ENCODE measurements at regions not wholly inside any gene's neighbourhood (a gene's known extent, or its start where the extent isn't known, plus 50 kb on each side); places are given as distances from the start of the nearest gene placed in this dataset.
"Not testable (repeated sequence)": the region's sequence is repeated elsewhere in the genome, so short reads cannot be mapped to it uniquely, and the experiment has no call there.

- no peak for DNase-seq
- H3K36me3 Mint-ChIP-seq (ENCODE audit: insufficient read depth), result no peaks in the 10 kb centered on the region
- H3K4me1 Mint-ChIP-seq (ENCODE audit: low read depth), result no peaks in the 10 kb centered on the region
- no peak overlapping the region for H3K4me3 Mint-ChIP-seq
- no peak for ATAC-seq
- H3K9me3 Mint-ChIP-seq, result peaks cover 18% of the 10 kb centered on the region
- no peaks in the 10 kb centered on the region for H3K27me3 Mint-ChIP-seq (ENCODE audit: low read depth)
Observed at GRCh38 chr5:110275878-110276277, 450.6 kb downstream of the TMEM232 start.

- peaks cover 26% of the 10 kb centered on the region for H3K9me3 Mint-ChIP-seq
- not testable (repeated sequence) for H3K4me3 Mint-ChIP-seq; H3K27me3 Mint-ChIP-seq (ENCODE audit: low read depth); H3K4me1 Mint-ChIP-seq (ENCODE audit: low read depth); DNase-seq; ATAC-seq; H3K36me3 Mint-ChIP-seq (ENCODE audit: insufficient read depth)
Observed at GRCh38 chr5:110278449-110278848, 448.0 kb downstream of the TMEM232 start.

DNA sequence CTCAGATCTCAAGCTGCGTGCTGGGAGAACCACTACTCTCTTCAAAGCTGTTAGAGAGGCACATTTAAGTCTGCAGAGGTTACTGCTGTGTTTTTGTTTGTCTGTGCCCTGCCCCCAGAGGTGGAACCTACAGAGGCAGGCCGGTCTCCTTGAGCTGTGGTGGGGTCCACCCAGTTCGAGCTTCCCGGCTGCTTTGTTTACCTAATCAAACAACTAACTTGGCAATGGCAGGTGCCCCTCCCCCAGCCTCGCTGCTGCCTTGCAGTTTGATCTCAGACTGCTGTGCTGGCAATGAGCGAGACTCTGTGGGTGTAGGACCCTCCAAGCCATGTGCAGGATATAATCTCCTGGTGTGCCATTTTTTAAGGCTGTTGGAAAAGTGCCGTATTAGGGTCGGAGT is 442.4 kb downstream of the TMEM232 start:
- peaks cover 22% of the 10 kb centered on the region for H3K9me3 Mint-ChIP-seq
- not testable (repeated sequence) for DNase-seq; H3K27me3 Mint-ChIP-seq (ENCODE audit: low read depth); H3K36me3 Mint-ChIP-seq (ENCODE audit: insufficient read depth); ATAC-seq; H3K4me1 Mint-ChIP-seq (ENCODE audit: low read depth); H3K4me3 Mint-ChIP-seq

DNA sequence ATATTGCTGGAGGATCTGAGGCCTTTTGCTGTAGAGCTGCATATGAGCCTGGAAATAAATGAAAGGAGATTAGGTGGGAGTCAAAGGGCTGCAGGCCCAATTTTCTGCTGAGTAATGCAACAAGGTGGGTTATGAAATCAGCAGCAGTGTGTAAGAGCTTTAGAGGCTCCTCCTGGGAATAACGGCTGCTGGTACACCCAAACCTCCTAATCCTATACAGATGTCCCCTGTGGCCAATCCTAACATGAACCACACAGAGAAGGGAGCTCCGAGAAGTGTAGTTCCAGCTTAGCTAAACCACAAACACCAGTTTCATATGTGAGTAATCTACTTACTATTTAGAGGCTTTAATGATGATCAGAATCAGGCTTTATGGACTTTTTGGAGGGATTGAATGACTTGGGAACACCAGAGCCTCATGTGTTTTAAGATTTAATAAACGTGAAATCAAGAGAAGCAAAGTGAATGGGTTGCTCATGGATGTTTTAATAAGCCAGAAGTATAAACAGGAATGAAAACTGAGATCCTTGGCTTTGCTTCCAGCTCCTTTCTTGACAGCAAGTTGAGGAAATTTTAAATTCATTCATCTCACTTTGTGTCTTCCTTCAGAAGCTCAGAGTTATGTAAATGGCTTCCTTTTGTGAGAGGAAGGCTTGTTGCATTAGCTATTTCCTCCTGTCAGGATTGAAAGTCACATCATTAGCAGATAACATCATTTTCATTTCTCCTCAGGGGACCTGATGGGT is 437.5 kb downstream of the TMEM232 start:
- H3K9me3 Mint-ChIP-seq, result peaks cover 10% of the 10 kb centered on the region
- H3K27me3 Mint-ChIP-seq (ENCODE audit: low read depth), result no peaks in the 10 kb centered on the region
- ATAC-seq (no peak), DNase-seq (no peak)
- no peaks in the 10 kb centered on the region for H3K4me1 Mint-ChIP-seq (ENCODE audit: low read depth)
- no peaks in the 10 kb centered on the region for H3K36me3 Mint-ChIP-seq (ENCODE audit: insufficient read depth)
- no peak overlapping the region for H3K4me3 Mint-ChIP-seq

DNA sequence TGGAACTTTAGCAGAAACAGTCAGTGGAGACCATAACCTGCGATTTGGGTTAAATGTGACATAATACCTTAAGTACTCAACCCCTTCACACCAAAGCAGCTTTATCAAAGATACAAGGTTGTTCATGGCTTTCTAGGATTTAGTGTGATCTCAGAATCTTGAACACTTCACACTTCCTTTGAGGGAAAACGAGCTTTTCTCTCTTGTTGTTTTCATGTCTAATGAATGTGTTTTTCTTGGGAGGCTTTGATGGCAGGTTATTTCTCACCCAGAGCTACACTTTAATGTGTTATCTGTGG is 437.0 kb downstream of the TMEM232 start:
- no peaks in the 10 kb centered on the region for H3K4me1 Mint-ChIP-seq (ENCODE audit: low read depth)

DNA sequence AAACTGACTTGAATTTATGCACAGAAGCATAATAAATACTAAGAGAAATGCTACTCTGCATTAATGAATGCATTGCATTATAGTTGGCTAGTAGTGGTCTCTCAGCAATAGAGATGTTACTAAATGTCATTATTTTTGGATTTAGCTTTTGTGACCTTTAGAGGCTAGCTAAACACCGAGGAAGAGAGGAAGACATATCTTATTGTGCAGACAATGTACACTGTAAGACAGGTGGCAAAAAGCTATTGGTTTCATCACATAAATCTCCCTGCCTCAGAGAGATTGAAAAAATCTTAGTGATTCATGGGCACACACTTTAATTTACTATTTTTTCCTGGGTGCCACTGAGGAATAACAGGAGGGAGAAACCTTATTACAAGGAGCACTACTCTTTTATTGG is 435.9 kb downstream of the TMEM232 start:
- no peaks in the 10 kb centered on the region for H3K36me3 Mint-ChIP-seq (ENCODE audit: insufficient read depth)

More for the DNA sequence above, 437.0 kb downstream of the TMEM232 start:
- H3K4me3 Mint-ChIP-seq, result no peak overlapping the region
- ATAC-seq (no peak), DNase-seq (no peak)
- H3K27me3 Mint-ChIP-seq (ENCODE audit: low read depth), result no peaks in the 10 kb centered on the region
- H3K36me3 Mint-ChIP-seq (ENCODE audit: insufficient read depth), result no peaks in the 10 kb centered on the region
- peaks cover 8% of the 10 kb centered on the region for H3K9me3 Mint-ChIP-seq

DNA sequence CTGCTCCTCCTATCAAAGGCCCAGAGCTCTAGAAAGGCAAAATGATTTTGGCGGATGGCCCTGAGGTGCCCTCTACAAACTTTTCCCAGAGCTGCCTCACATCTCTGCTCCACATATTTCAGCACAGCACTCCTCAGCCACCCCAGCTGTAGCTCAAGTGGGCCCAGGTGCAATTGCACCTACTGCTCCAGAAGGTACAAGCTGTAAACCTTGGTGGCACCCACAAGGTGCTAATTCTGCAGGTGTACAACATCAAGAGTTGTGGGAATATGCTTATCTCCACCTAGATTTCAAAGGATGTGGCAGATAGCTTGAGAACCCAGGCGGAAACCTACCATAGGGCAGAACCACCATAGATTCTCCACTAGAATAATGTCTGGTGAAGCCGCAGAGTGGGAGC is 432.2 kb downstream of the TMEM232 start:
- no peaks in the 10 kb centered on the region for H3K4me1 Mint-ChIP-seq (ENCODE audit: low read depth)
- DNase-seq, result no peak
- H3K27me3 Mint-ChIP-seq (ENCODE audit: low read depth), result no peaks in the 10 kb centered on the region
- no peak overlapping the region for H3K4me3 Mint-ChIP-seq
- no peaks in the 10 kb centered on the region for H3K36me3 Mint-ChIP-seq (ENCODE audit: insufficient read depth)
- peaks cover 4% of the 10 kb centered on the region for H3K9me3 Mint-ChIP-seq
- no peak for ATAC-seq

More for the DNA sequence above, 435.9 kb downstream of the TMEM232 start:
- Mint-ChIP-seq H3K4me1 (ENCODE audit: low read depth) (no peaks in the 10 kb centered on the region), H3K4me3 (no peak overlapping the region), H3K9me3 (peaks cover 4% of the 10 kb centered on the region), H3K27me3 (ENCODE audit: low read depth) (no peaks in the 10 kb centered on the region)
- DNase-seq, result no peak
- no peak for ATAC-seq

DNA sequence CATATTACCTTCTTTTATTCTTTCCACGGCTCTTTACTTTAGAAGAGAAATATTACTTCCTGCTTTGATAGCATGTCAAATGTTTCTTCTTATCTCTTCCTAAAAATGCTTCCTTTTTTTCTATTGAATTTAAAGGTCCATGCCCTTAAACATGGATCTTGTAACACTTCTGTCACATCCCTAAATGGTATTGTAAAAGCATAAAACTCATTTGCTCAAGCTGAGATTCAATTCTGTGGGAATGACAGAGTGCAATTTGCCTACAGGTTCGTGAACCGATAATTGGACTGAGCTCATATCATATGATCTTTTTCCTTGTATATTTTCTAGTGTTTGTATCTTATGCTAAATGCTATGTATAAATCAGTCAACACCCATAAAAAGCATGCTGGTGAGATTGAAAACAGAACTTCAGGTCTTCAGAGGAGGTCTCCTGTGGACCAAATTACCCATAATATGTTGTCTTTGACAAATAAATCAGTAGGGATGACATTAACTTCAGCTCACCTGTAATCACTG is 429.3 kb downstream of the TMEM232 start:
- Mint-ChIP-seq H3K4me3 (no peak overlapping the region), H3K9me3 (peaks cover 12% of the 10 kb centered on the region), H3K4me1 (ENCODE audit: low read depth) (no peaks in the 10 kb centered on the region), H3K27me3 (ENCODE audit: low read depth) (no peaks in the 10 kb centered on the region), H3K36me3 (ENCODE audit: insufficient read depth) (no peaks in the 10 kb centered on the region)
- DNase-seq (no peak), ATAC-seq (no peak)

DNA sequence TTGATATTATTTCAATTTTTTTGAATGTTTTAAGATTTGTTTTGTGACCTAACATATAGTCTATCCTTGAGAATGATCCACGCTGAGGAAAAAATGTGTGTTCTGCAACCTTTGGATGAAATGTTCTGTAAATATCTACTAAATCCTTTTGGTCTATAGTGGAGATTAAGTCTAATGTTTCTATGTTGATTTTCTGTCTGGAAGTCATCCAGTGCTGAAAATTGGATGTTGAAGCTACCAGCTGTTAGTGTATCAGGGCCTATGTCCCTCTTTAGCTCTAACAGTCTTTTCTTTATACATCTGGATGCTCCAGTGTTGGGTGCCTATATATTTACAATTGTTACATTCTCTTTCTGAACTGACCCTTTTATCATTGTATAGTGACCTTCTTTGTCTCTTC is 422.3 kb downstream of the TMEM232 start:
- Mint-ChIP-seq H3K27me3 (ENCODE audit: low read depth) (peaks cover 7% of the 10 kb centered on the region), H3K4me1 (ENCODE audit: low read depth) (no peaks in the 10 kb centered on the region), H3K9me3 (peaks cover 28% of the 10 kb centered on the region), H3K36me3 (ENCODE audit: insufficient read depth) (no peaks in the 10 kb centered on the region), H3K4me3 (no peak overlapping the region)
- ATAC-seq (no peak), DNase-seq (no peak)

DNA sequence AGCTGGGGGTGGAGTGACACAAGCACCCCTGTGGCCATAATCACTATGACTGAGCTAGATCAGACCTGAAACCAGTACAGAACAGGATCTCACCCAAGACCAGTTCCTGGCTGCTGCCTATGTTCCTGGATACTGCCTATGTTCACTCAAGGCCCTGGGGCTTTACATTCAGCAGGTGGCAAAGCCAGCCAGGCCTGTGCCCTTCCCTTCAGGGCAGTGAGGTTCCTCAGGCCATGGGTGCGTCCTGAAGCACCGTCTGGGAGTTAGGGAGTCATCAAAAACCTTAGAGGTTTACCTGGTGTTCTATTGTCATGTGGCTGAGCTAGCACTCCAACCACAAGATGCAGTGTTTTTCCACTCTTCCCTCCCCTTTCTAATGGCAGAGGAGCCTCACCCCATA is 419.8 kb downstream of the TMEM232 start:
- Mint-ChIP-seq H3K4me1 (ENCODE audit: low read depth) (no peaks in the 10 kb centered on the region), H3K36me3 (ENCODE audit: insufficient read depth) (no peaks in the 10 kb centered on the region), H3K27me3 (ENCODE audit: low read depth) (peaks cover 7% of the 10 kb centered on the region), H3K9me3 (peaks cover 29% of the 10 kb centered on the region), H3K4me3 (no peak overlapping the region)
- ATAC-seq, result no peak
- no peak for DNase-seq

DNA sequence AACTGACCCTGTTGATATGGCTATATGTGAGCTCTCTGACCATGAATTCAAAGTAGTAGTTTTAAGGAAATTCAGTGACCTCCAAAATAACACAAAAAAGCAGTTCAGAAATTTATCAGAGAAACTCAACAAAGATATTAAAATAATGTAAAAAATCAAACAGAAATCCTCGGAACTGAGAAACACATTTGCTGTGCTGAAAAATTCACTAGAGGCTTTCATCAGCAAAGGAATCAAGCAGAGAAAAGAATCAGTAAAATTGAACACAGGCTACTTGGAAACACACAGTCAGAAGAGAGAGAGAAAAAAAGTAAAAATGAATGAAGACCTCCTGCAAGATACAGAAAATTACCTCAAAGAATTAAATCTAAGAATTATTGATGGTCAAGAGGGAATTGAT is 417.2 kb downstream of the TMEM232 start:
- ATAC-seq, result no peak
- no peaks in the 10 kb centered on the region for H3K36me3 Mint-ChIP-seq (ENCODE audit: insufficient read depth)
- H3K4me1 Mint-ChIP-seq (ENCODE audit: low read depth), result no peaks in the 10 kb centered on the region
- H3K27me3 Mint-ChIP-seq (ENCODE audit: low read depth), result peaks cover 7% of the 10 kb centered on the region
- no peak overlapping the region for H3K4me3 Mint-ChIP-seq
- no peak for DNase-seq
- H3K9me3 Mint-ChIP-seq, result peaks cover 13% of the 10 kb centered on the region

GRCh38 chr5:110316566-110316965 is 409.9 kb downstream of the TMEM232 start:
- H3K36me3 Mint-ChIP-seq (ENCODE audit: insufficient read depth); ATAC-seq; DNase-seq; H3K4me3 Mint-ChIP-seq; H3K4me1 Mint-ChIP-seq (ENCODE audit: low read depth); H3K27me3 Mint-ChIP-seq (ENCODE audit: low read depth); H3K9me3 Mint-ChIP-seq: not testable (repeated sequence)

DNA sequence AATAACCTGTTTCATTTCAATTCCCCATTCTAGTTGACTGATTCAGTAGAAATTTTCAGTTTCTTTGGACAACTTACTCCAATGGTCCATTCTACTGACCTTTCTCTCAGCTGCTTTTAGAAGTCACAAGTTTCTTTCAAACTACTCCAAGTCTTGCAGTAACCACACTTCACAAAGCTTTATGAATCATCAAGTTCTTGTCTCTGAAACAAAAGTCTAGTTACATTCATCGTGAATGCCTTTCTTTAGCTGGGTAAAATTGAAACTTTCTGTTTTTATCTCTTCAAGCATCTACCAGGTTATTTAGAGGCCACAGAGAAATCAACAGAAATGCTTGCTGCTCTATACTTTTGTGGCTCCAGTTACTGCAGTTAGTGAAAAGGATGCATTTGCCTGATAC is 405.4 kb downstream of the TMEM232 start:
- ATAC-seq, result no peak
- H3K9me3 Mint-ChIP-seq, result no peaks in the 10 kb centered on the region
- H3K4me3 Mint-ChIP-seq, result no peak overlapping the region
- H3K36me3 Mint-ChIP-seq (ENCODE audit: insufficient read depth), result no peaks in the 10 kb centered on the region
- no peak for DNase-seq
- H3K4me1 Mint-ChIP-seq (ENCODE audit: low read depth), result no peaks in the 10 kb centered on the region
- H3K27me3 Mint-ChIP-seq (ENCODE audit: low read depth), result no peaks in the 10 kb centered on the region

GRCh38 chr5:110323357-110323756 is 403.1 kb downstream of the TMEM232 start:
- no peaks in the 10 kb centered on the region for H3K36me3 Mint-ChIP-seq (ENCODE audit: insufficient read depth)
- no peak for DNase-seq
- H3K4me3 Mint-ChIP-seq, result no peak overlapping the region
- H3K27me3 Mint-ChIP-seq (ENCODE audit: low read depth), result no peaks in the 10 kb centered on the region
- H3K4me1 Mint-ChIP-seq (ENCODE audit: low read depth), result no peaks in the 10 kb centered on the region
- no peaks in the 10 kb centered on the region for H3K9me3 Mint-ChIP-seq
- no peak for ATAC-seq

DNA sequence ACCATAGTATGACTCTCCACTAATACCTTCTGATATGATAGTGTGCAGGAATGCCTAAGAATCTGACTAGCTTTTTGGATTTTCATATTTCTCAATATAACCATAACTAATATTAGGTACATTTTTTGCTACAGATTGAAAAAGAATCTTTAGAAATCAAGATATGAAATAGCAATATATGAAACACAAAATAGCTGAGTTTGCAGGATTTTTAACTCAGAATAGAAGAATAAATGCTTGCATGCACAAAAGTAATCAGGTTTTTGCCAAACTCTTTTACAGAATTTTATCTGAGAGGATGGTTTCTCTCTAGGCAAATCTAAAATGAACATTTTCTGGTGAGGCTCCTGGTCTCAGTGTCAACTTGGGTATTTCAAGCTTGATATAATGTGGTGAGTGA is 402.6 kb downstream of the TMEM232 start:
- Mint-ChIP-seq H3K4me1 (ENCODE audit: low read depth) (no peaks in the 10 kb centered on the region), H3K36me3 (ENCODE audit: insufficient read depth) (no peaks in the 10 kb centered on the region), H3K27me3 (ENCODE audit: low read depth) (no peaks in the 10 kb centered on the region), H3K9me3 (no peaks in the 10 kb centered on the region), H3K4me3 (no peak overlapping the region)
- ATAC-seq, result no peak
- DNase-seq, result no peak

Data from activated T-cell treated with anti-CD3 and anti-CD28 coated beads, Interleukin-2, amount 50 U/mL, for 4 hours (primary cell).